ENCODE measurements at regions not wholly inside any gene's neighbourhood (a gene's known extent, or its start where the extent isn't known, plus 50 kb on each side); places are given as distances from the start of the nearest gene placed in this dataset.
A peak's percentile ranks its signal among the peaks of the same experiment; 100 is the strongest.

DNA sequence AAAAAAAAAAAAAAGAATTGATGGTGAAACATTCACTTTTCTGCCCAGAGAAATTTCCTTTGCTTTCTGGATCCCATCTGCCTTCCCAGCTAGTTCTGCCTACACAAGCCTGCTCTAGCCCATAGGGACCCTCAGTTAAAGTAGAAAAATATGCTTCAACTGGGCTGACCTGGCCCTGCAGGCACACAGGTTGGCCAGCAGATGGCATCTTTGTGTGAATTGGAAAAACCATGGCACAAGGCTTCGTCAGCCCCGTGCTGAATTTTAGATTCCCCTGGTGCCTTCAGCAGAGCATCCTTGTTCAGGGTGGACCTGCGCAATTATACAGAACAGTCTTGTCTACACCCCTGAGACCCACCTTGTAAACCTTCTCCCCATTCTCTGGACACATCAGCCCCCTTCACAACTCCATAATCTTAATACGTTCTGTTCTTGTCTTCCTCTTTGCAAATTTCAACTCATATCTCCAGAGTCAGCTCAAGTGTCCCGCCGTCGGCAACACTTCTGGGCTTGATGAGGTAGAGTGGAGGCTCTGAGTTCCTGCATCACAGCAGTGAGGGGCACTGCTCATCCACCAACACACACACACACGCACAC, 114.5 kb downstream of the INSIG2 start:
- TF ChIP-seq, protein P1, sequence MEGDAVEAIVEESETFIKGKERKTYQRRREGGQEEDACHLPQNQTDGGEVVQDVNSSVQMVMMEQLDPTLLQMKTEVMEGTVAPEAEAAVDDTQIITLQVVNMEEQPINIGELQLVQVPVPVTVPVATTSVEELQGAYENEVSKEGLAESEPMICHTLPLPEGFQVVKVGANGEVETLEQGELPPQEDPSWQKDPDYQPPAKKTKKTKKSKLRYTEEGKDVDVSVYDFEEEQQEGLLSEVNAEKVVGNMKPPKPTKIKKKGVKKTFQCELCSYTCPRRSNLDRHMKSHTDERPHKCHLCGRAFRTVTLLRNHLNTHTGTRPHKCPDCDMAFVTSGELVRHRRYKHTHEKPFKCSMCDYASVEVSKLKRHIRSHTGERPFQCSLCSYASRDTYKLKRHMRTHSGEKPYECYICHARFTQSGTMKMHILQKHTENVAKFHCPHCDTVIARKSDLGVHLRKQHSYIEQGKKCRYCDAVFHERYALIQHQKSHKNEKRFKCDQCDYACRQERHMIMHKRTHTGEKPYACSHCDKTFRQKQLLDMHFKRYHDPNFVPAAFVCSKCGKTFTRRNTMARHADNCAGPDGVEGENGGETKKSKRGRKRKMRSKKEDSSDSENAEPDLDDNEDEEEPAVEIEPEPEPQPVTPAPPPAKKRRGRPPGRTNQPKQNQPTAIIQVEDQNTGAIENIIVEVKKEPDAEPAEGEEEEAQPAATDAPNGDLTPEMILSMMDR (IDR thresholded peaks at IDR 0.05; ENCODE audit: low read depth, low read length) = peak; percentile 94
- TF ChIP-seq MYC (IDR thresholded peaks at IDR 0.05; ENCODE audit: low read depth, low read length) = no peak
